ENCODE measurements at regions not wholly inside any gene's neighbourhood (a gene's known extent, or its start where the extent isn't known, plus 50 kb on each side); places are given as distances from the start of the nearest gene placed in this dataset.

DNA sequence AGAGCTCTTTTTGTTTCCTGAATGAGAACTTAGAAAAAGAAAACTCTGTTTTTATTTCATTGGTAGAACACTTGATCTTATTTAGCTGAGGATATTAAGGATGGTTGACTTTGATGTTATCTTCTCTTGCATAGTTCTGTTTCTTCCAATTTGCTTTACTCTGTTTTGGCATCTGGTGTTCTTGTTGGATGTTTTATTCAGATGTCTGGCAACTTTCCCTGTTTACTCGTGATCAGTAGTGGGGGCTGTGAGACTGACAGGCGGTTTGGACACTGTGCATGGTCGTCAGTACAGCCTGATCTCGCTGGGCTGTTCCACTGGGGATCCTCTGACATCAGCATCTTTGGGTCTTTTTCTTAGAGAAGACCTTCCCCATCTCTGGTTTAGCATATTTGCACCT, 100.1 kb downstream of the TSN start:
- Histone ChIP-seq H3K27ac (ENCODE audit: low read depth, low read length) (no peak overlapping the region), H3K4me2 (ENCODE audit: low read length) (no peak overlapping the region), H3K27me3 (ENCODE audit: control insufficient read depth, low read length) (no peaks in the 10 kb centered on the region), H3K9me2 (replicated peaks; ENCODE audit: control insufficient read depth, low read length) (no peaks in the 10 kb centered on the region), H3K4me3 (ENCODE audit: low read length) (no peak overlapping the region), H3F3A (ENCODE audit: control insufficient read depth, insufficient read depth) (no peaks in the 10 kb centered on the region), H3K9me3 (ENCODE audit: control insufficient read depth, insufficient read depth, low read length) (no peaks in the 10 kb centered on the region; the same call in 1 of the 2 replicates), H4K20me1 (ENCODE audit: control insufficient read depth, insufficient read depth, low read depth, low read length) (no peaks in the 10 kb centered on the region), H3K4me1 (ENCODE audit: control insufficient read depth, low read length) (no peaks in the 10 kb centered on the region), H3K79me2 (ENCODE audit: control insufficient read depth, low read length) (no peaks in the 10 kb centered on the region), H3K36me3 (ENCODE audit: control insufficient read depth, low read length) (no peaks in the 10 kb centered on the region)
- TF ChIP-seq, protein P1, sequence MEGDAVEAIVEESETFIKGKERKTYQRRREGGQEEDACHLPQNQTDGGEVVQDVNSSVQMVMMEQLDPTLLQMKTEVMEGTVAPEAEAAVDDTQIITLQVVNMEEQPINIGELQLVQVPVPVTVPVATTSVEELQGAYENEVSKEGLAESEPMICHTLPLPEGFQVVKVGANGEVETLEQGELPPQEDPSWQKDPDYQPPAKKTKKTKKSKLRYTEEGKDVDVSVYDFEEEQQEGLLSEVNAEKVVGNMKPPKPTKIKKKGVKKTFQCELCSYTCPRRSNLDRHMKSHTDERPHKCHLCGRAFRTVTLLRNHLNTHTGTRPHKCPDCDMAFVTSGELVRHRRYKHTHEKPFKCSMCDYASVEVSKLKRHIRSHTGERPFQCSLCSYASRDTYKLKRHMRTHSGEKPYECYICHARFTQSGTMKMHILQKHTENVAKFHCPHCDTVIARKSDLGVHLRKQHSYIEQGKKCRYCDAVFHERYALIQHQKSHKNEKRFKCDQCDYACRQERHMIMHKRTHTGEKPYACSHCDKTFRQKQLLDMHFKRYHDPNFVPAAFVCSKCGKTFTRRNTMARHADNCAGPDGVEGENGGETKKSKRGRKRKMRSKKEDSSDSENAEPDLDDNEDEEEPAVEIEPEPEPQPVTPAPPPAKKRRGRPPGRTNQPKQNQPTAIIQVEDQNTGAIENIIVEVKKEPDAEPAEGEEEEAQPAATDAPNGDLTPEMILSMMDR (IDR thresholded peaks at IDR 0.05; ENCODE audit: low read depth, low read length, poor library complexity, severe bottlenecking): no peak
- TF ChIP-seq EZH2phosphoT487 (IDR thresholded peaks at IDR 0.05; ENCODE audit: borderline replicate concordance, low read length): no peak

DNA sequence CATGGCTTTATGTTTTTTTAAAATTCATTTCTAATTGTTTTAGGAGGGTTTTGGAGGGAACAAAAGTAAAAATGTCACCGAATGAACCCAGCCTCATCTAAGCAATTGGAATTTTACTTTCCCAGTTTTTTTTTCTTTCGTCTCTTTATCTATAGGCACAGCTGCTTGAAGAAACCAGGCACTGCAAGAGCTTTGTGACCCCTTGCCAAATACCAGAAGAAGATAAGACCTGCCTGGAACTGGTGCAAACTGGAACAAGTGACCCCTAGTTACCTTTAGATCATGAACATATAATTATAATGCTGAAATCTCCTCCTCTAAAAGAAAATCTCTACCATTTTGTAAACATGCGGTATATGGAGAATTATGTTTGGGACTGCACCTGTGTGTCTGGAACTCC, 100.9 kb downstream of the TSN start:
- TF ChIP-seq, protein P1 (IDR thresholded peaks at IDR 0.05; ENCODE audit: low read depth, low read length, poor library complexity, severe bottlenecking): no peak
- TF ChIP-seq EZH2phosphoT487 (IDR thresholded peaks at IDR 0.05; ENCODE audit: borderline replicate concordance, low read length): no peak
- Histone ChIP-seq H3K27ac (ENCODE audit: low read depth, low read length) (no peak overlapping the region), H4K20me1 (ENCODE audit: control insufficient read depth, insufficient read depth, low read depth, low read length) (no peaks in the 10 kb centered on the region)

DNA sequence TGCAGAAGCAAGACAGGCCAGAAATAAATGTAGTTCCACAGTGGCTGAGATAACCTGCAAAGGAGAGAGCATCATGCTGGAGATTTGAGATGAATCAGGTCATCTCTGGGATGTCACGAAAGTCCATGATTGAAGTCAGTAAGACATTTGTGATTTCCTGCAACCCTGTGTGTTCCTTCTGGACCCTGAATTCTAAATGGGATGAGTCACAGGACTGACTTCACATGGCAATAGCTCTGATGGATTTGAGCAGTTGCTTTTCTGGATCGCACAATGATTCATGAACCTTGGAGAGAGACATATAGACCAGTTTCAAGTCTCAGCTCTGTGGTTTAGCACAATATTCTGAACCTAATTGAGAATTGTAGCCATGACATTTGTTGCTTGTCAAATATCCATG, 102.9 kb downstream of the TSN start:
- no peaks in the 10 kb centered on the region for H3K36me3 ChIP-seq (ENCODE audit: control insufficient read depth, low read length)
- H3K4me1 ChIP-seq (ENCODE audit: control insufficient read depth, low read length): no peaks in the 10 kb centered on the region
- H4K20me1 ChIP-seq (ENCODE audit: control insufficient read depth, insufficient read depth, low read depth, low read length): no peaks in the 10 kb centered on the region
- H3K4me2 ChIP-seq (ENCODE audit: low read length): no peak overlapping the region
- no peaks in the 10 kb centered on the region for H3F3A ChIP-seq (ENCODE audit: control insufficient read depth, insufficient read depth)
- no peaks in the 10 kb centered on the region for H3K27me3 ChIP-seq (ENCODE audit: control insufficient read depth, low read length)
- H3K4me3 ChIP-seq (ENCODE audit: low read length): no peak overlapping the region
- H3K9me2 ChIP-seq (replicated peaks; ENCODE audit: control insufficient read depth, low read length): no peaks in the 10 kb centered on the region
- H3K27ac ChIP-seq (ENCODE audit: low read depth, low read length): no peak overlapping the region
- no peaks in the 10 kb centered on the region for H3K79me2 ChIP-seq (ENCODE audit: control insufficient read depth, low read length)
- TF ChIP-seq, protein P1 (IDR thresholded peaks at IDR 0.05; ENCODE audit: low read depth, low read length, poor library complexity, severe bottlenecking): no peak
- H3K9me3 ChIP-seq (ENCODE audit: control insufficient read depth, insufficient read depth, low read length): no peaks in the 10 kb centered on the region; the same call in 1 of the 2 replicates

More for the DNA sequence above, 100.9 kb downstream of the TSN start:
- no peaks in the 10 kb centered on the region for H3K36me3 ChIP-seq (ENCODE audit: control insufficient read depth, low read length)
- H3K9me2 ChIP-seq (replicated peaks; ENCODE audit: control insufficient read depth, low read length): no peaks in the 10 kb centered on the region
- H3K27me3 ChIP-seq (ENCODE audit: control insufficient read depth, low read length): no peaks in the 10 kb centered on the region
- H3K9me3 ChIP-seq (ENCODE audit: control insufficient read depth, insufficient read depth, low read length): no peaks in the 10 kb centered on the region; the same call in 1 of the 2 replicates
- H3F3A ChIP-seq (ENCODE audit: control insufficient read depth, insufficient read depth): no peaks in the 10 kb centered on the region
- H3K4me1 ChIP-seq (ENCODE audit: control insufficient read depth, low read length): no peaks in the 10 kb centered on the region
- no peak overlapping the region for H3K4me2 ChIP-seq (ENCODE audit: low read length)
- H3K79me2 ChIP-seq (ENCODE audit: control insufficient read depth, low read length): no peaks in the 10 kb centered on the region
- H3K4me3 ChIP-seq (ENCODE audit: low read length): no peak overlapping the region

DNA sequence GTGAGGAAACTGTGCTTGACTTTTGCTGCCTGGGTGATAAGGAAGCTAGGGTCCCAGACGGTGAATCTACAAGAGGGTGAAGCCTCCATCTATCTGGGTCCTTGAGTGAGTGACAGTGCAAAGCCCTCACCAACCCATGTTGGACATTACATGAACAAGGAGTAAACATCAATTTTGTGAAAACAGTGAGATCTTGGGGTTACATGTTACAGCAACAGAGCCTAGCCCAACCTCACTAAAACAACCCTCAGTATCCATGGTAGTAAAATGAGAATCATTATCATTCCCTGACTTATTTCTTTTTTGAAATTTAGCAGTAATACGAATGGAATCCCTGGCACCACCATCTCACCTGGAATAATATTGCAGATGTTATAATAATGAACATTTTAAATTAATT, 103.4 kb downstream of the TSN start:
- Histone ChIP-seq H3K79me2 (ENCODE audit: control insufficient read depth, low read length) (no peaks in the 10 kb centered on the region), H4K20me1 (ENCODE audit: control insufficient read depth, insufficient read depth, low read depth, low read length) (no peaks in the 10 kb centered on the region), H3K27me3 (ENCODE audit: control insufficient read depth, low read length) (no peaks in the 10 kb centered on the region), H3K36me3 (ENCODE audit: control insufficient read depth, low read length) (no peaks in the 10 kb centered on the region), H3K9me2 (replicated peaks; ENCODE audit: control insufficient read depth, low read length) (no peaks in the 10 kb centered on the region), H3F3A (ENCODE audit: control insufficient read depth, insufficient read depth) (no peaks in the 10 kb centered on the region), H3K9me3 (ENCODE audit: control insufficient read depth, insufficient read depth, low read length) (no peaks in the 10 kb centered on the region; the same call in 1 of the 2 replicates), H3K4me3 (ENCODE audit: low read length) (no peak overlapping the region), H3K4me2 (ENCODE audit: low read length) (no peak overlapping the region), H3K4me1 (ENCODE audit: control insufficient read depth, low read length) (no peaks in the 10 kb centered on the region), H3K27ac (ENCODE audit: low read depth, low read length) (no peak overlapping the region)
- no peak for TF ChIP-seq EZH2phosphoT487 (IDR thresholded peaks at IDR 0.05; ENCODE audit: borderline replicate concordance, low read length)
- TF ChIP-seq, protein P1 (IDR thresholded peaks at IDR 0.05; ENCODE audit: low read depth, low read length, poor library complexity, severe bottlenecking): no peak
